ENCODE measurements at regions not wholly inside any gene's neighbourhood (a gene's known extent, or its start where the extent isn't known, plus 50 kb on each side); places are given as distances from the start of the nearest gene placed in this dataset.
"Not testable (repeated sequence)": the region's sequence is repeated elsewhere in the genome, so short reads cannot be mapped to it uniquely, and the experiment has no call there.

DNA sequence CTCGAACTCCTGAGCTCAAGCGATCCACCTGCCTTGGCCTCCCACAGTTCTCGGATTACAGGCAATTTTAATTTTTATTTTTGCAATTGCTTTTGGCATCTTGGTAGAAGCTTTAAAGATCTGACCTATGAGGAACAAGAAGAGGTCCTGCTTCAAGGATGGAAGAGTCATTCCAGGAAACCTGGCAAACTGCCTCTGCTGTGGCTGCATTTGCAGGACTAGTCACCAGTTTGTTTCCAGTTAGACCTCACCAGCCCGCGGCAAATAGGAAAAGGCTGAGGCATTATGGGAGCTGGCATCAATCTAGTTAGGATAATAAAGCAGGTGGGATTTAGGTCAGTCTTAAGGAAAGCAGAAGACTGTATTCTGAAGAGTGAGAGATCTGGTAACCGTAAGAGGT lies 51.9 kb upstream of the LAS1L start:
- no peak for DNase-seq (ENCODE audit: low read depth, low spot score)
- H3K9me1 ChIP-seq (ENCODE audit: control insufficient read depth, extremely low read depth, insufficient read depth, low read length): no peaks in the 10 kb centered on the region
- H3K9me3 ChIP-seq (ENCODE audit: control insufficient read depth, low read depth, low read length): no peaks in the 10 kb centered on the region
- FAIRE-seq: no peak
- H3K27me3 ChIP-seq (ENCODE audit: control insufficient read depth, extremely low read depth, insufficient read depth, low read length): no peaks in the 10 kb centered on the region
- H3K4me2 ChIP-seq (ENCODE audit: control insufficient read depth, extremely low read depth, insufficient read depth, low read depth, low read length): no peak overlapping the region
- dilution Hi-C loops (cut with MboI; ENCODE audit: extremely low pct_ligation_motif_present, low sequenced_read_pairs): no loop called here
- H3K27ac ChIP-seq (ENCODE audit: control insufficient read depth, insufficient read depth, low read length): no peak overlapping the region
- H3K79me2 ChIP-seq (ENCODE audit: control insufficient read depth, insufficient read depth, low read length): no peaks in the 10 kb centered on the region
- H3K9ac ChIP-seq (ENCODE audit: control insufficient read depth, extremely low read depth, insufficient read depth, low read length): no peak overlapping the region
- no peak overlapping the region for H2AFZ ChIP-seq (ENCODE audit: control insufficient read depth, low read length)
- H3K4me1 ChIP-seq (ENCODE audit: control insufficient read depth, extremely low read depth, insufficient read depth, low read length): peaks cover 13% of the 10 kb centered on the region
- TF ChIP-seq, protein P1, sequence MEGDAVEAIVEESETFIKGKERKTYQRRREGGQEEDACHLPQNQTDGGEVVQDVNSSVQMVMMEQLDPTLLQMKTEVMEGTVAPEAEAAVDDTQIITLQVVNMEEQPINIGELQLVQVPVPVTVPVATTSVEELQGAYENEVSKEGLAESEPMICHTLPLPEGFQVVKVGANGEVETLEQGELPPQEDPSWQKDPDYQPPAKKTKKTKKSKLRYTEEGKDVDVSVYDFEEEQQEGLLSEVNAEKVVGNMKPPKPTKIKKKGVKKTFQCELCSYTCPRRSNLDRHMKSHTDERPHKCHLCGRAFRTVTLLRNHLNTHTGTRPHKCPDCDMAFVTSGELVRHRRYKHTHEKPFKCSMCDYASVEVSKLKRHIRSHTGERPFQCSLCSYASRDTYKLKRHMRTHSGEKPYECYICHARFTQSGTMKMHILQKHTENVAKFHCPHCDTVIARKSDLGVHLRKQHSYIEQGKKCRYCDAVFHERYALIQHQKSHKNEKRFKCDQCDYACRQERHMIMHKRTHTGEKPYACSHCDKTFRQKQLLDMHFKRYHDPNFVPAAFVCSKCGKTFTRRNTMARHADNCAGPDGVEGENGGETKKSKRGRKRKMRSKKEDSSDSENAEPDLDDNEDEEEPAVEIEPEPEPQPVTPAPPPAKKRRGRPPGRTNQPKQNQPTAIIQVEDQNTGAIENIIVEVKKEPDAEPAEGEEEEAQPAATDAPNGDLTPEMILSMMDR (optimal IDR thresholded peaks at IDR 0.05 in 1 of 3, IDR thresholded peaks at IDR 0.05 in 1 of 3, conservative IDR thresholded peaks at IDR 0.05 in 1 of 3; ENCODE audit: extremely low read depth in 1 of 3, insufficient read depth in 2 of 3, low read length in 3 of 3): no peak
- no peak for TF ChIP-seq EZH2 (IDR thresholded peaks at IDR 0.05; ENCODE audit: low read length)
- no peaks in the 10 kb centered on the region for H3K36me3 ChIP-seq (ENCODE audit: control insufficient read depth in 2 of 2, extremely low read depth in 1 of 2, insufficient read depth in 2 of 2, low read length in 2 of 2)
- H4K20me1 ChIP-seq (ENCODE audit: control insufficient read depth, extremely low read depth, insufficient read depth, low read length): no peaks in the 10 kb centered on the region
- no peak overlapping the region for H3K4me3 ChIP-seq (ENCODE audit: control insufficient read depth in 2 of 3, extremely low read depth in 1 of 3, insufficient read depth in 2 of 3, low read depth in 1 of 3, low read length in 3 of 3)

DNA sequence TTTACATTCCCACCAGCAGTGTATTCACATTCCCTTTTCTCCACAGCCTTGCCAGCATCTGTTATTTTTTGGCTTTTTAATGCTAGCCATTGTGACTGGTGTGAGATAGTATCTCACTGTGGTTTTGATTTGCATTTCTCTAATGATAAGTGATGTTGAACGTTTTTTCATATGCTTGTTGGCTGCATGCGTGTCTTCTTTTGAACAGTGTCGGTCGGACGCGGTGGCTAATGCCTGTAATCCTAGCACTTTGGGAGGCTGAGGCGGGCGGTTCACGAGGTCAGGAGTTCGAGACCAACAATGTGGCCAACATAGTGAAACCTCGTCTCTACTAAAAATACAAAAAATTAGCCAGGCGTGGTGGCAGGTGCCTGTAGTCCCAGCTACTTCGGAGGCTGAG lies 50.6 kb upstream of the LAS1L start:
- H3K4me1 ChIP-seq (ENCODE audit: control insufficient read depth, extremely low read depth, insufficient read depth, low read length): peaks cover 13% of the 10 kb centered on the region
- H3K9me1 ChIP-seq (ENCODE audit: control insufficient read depth, extremely low read depth, insufficient read depth, low read length); H3K9ac ChIP-seq (ENCODE audit: control insufficient read depth, extremely low read depth, insufficient read depth, low read length); FAIRE-seq; H3K79me2 ChIP-seq (ENCODE audit: control insufficient read depth, insufficient read depth, low read length); DNase-seq (ENCODE audit: low read depth, low spot score); H3K9me3 ChIP-seq (ENCODE audit: control insufficient read depth, low read depth, low read length); H4K20me1 ChIP-seq (ENCODE audit: control insufficient read depth, extremely low read depth, insufficient read depth, low read length); H3K36me3 ChIP-seq (ENCODE audit: control insufficient read depth in 2 of 2, extremely low read depth in 1 of 2, insufficient read depth in 2 of 2, low read length in 2 of 2); H2AFZ ChIP-seq (ENCODE audit: control insufficient read depth, low read length); H3K27me3 ChIP-seq (ENCODE audit: control insufficient read depth, extremely low read depth, insufficient read depth, low read length); H3K4me2 ChIP-seq (ENCODE audit: control insufficient read depth, extremely low read depth, insufficient read depth, low read depth, low read length); dilution Hi-C loops (cut with MboI; ENCODE audit: extremely low pct_ligation_motif_present, low sequenced_read_pairs); H3K27ac ChIP-seq (ENCODE audit: control insufficient read depth, insufficient read depth, low read length); H3K4me3 ChIP-seq (ENCODE audit: control insufficient read depth in 2 of 3, extremely low read depth in 1 of 3, insufficient read depth in 2 of 3, low read depth in 1 of 3, low read length in 3 of 3): not testable (repeated sequence)
